Liver (tissue), 8 donors: ENCODE measurements at regions not wholly inside any gene's neighbourhood (a gene's known extent, or its start where the extent isn't known, plus 50 kb on each side); places are given as distances from the start of the nearest gene placed in this dataset.

Experiments
- DNase-seq: peaks from one replicate; pipeline ENCODE4 v3.0.0-alpha.2; 2017; ENCODE audit warnings: low spot score
- H3K27ac ChIP-seq, 2 donors: one replicate each; pipeline ENCODE4 v1.7.0; 2013; ENCODE audit warnings: inconsistent platforms in 2 of 2, low read length in 2 of 2, control low read depth in 1 of 2, low read depth in 1 of 2, mild to moderate bottlenecking in 1 of 2
- H3K27me3 ChIP-seq, 4 donors: one replicate each; pipeline versions ENCODE4 v1.6.1 to v1.7.0; 2013; ENCODE audit warnings: low read length in 3 of 4, inconsistent platforms in 1 of 4, mild to moderate bottlenecking in 1 of 4, moderate library complexity in 1 of 4; ENCODE audit not compliant: control insufficient read depth in 4 of 4, insufficient read depth in 4 of 4
- H3K36me3 ChIP-seq, 4 donors: one replicate each; pipeline versions ENCODE4 v1.6.1 to v1.7.0; 2013; ENCODE audit warnings: low read length in 3 of 4, mild to moderate bottlenecking in 3 of 4, low read depth in 1 of 4, moderate library complexity in 1 of 4; ENCODE audit not compliant: control insufficient read depth in 4 of 4, insufficient read depth in 3 of 4
- H3K4me1 ChIP-seq, 4 donors: one replicate each; pipeline versions ENCODE4 v1.6.1 to v1.7.0; 2013; ENCODE audit warnings: low read length in 3 of 4, mild to moderate bottlenecking in 3 of 4, moderate library complexity in 1 of 4; ENCODE audit not compliant: control insufficient read depth in 4 of 4, insufficient read depth in 4 of 4
- H3K4me3 ChIP-seq, 3 donors: one replicate each; pipeline versions ENCODE4 v1.6.1 to v1.7.0; 2013; ENCODE audit warnings: low read length in 3 of 3, control low read depth in 1 of 3, low read depth in 1 of 3, mild to moderate bottlenecking in 1 of 3
- H3K9ac ChIP-seq, 2 donors: one replicate each; pipeline ENCODE4 v1.7.0; 2013; ENCODE audit warnings: low read length in 2 of 2, mild to moderate bottlenecking in 2 of 2, moderate library complexity in 2 of 2, control low read depth in 1 of 2, low read depth in 1 of 2
- H3K9me3 ChIP-seq, 4 donors: one replicate each; pipeline versions ENCODE4 v1.6.1 to v1.7.0; 2013; ENCODE audit warnings: low read length in 3 of 4; ENCODE audit not compliant: control insufficient read depth in 4 of 4
- ATF3 ChIP-seq: IDR thresholded peaks from 2 replicates; pipeline ENCODE4 v1.6.1; 2016; ENCODE audit warnings: antibody characterized with exemption
- CTCF ChIP-seq: fragments of 150-350 bp; IDR thresholded peaks from 2 replicates; pipeline ENCODE4 v1.5.1; 2017; ENCODE audit warnings: improper control_type of control experiment, low read depth, low read length; ENCODE audit not compliant: missing input control
- EGR1 ChIP-seq, 2 donors: IDR thresholded peaks; 2 replicates each; pipeline ENCODE4 v1.6.1; 2016 to 2018; ENCODE audit warnings: antibody characterized with exemption in 2 of 2, low read depth in 2 of 2
- FOXA1 ChIP-seq: IDR thresholded peaks from 2 replicates; pipeline ENCODE4 v1.6.1; 2016; ENCODE audit warnings: antibody characterized with exemption
- FOXA2 ChIP-seq: IDR thresholded peaks from 2 replicates; pipeline ENCODE4 v1.6.1; 2016; ENCODE audit warnings: antibody characterized with exemption
- GABPA ChIP-seq, 2 donors: IDR thresholded peaks in 1 of 2; conservative IDR thresholded peaks in 1 of 2; 2 replicates each; pipeline ENCODE4 v1.6.1; 2016; ENCODE audit warnings: antibody characterized with exemption in 2 of 2, mild to moderate bottlenecking in 1 of 2, moderate library complexity in 1 of 2
- HNF4A ChIP-seq, 2 donors: conservative IDR thresholded peaks; 2 replicates each; pipeline ENCODE4 v1.6.1; 2016; ENCODE audit warnings: antibody characterized with exemption in 2 of 2, mild to moderate bottlenecking in 2 of 2
- HNF4G ChIP-seq: IDR thresholded peaks from 2 replicates; pipeline ENCODE4 v1.6.1; 2016; ENCODE audit warnings: antibody characterized with exemption
- JUND ChIP-seq, 2 donors: IDR thresholded peaks; 2 replicates each; pipeline ENCODE4 v1.6.1; 2016; ENCODE audit warnings: antibody characterized with exemption in 2 of 2
- MAX ChIP-seq: IDR thresholded peaks from 2 replicates; pipeline ENCODE4 v1.6.1; 2016; ENCODE audit warnings: antibody characterized with exemption
- NR2F2 ChIP-seq: IDR thresholded peaks from 2 replicates; pipeline ENCODE4 v1.6.1; 2016; ENCODE audit warnings: antibody characterized with exemption
- RAD21 ChIP-seq, 2 donors: IDR thresholded peaks; 2 replicates each; pipeline ENCODE4 v1.6.1; 2016; ENCODE audit warnings: antibody characterized with exemption in 2 of 2, mild to moderate bottlenecking in 2 of 2
- REST ChIP-seq: IDR thresholded peaks from 2 replicates; pipeline ENCODE4 v1.6.1; 2016; ENCODE audit warnings: antibody characterized with exemption, mild to moderate bottlenecking
- RXRA ChIP-seq, 2 donors: IDR thresholded peaks; 2 replicates each; pipeline ENCODE4 v1.6.1; 2017 to 2018; ENCODE audit warnings: antibody characterized with exemption in 2 of 2, mild to moderate bottlenecking in 1 of 2
- SP1 ChIP-seq: IDR thresholded peaks from 2 replicates; pipeline ENCODE4 v1.6.1; 2018; ENCODE audit warnings: antibody characterized with exemption, mild to moderate bottlenecking
- TAF1 ChIP-seq: conservative IDR thresholded peaks from 2 replicates; pipeline ENCODE4 v1.6.1; 2016; ENCODE audit warnings: antibody characterized with exemption, mild to moderate bottlenecking
- YY1 ChIP-seq: IDR thresholded peaks from 2 replicates; pipeline ENCODE4 v1.6.1; 2016; ENCODE audit warnings: antibody characterized with exemption, mild to moderate bottlenecking
- ZBTB33 ChIP-seq: IDR thresholded peaks from 2 replicates; pipeline ENCODE4 v1.6.1; 2016; ENCODE audit warnings: antibody characterized with exemption
- WGBS: extraction: QIAGEN DNeasy Blood & Tissue Kit; methylation state at CpG from one replicate; pipeline ENCODE4 v1.1.7; 2013; 5-methylcytosine and 5-hydroxymethylcytosine counted together
- donor health status: healthy.
- donor health status: healthy.
- donor health status: healthy.
- donor health status: healthy.
- donor health status: healthy.

- WGBS: 58% methylated on average over 7 of the region's 7 CpGs
- Histone ChIP-seq H3K27me3 (peaks cover 0 to 8% (median 0%) of the 10 kb centered on the region in 4 donors), H3K27ac (no peak overlapping the region), H3K4me3 (no peak overlapping the region), H3K36me3 (no peaks in the 10 kb centered on the region), H3K4me1 (no peaks in the 10 kb centered on the region), H3K9ac (no peak overlapping the region), H3K9me3 (no peaks in the 10 kb centered on the region)
- no peak for DNase-seq
- TF ChIP-seq EGR1 (IDR thresholded peaks at IDR 0.05; ENCODE audit: low read depth in 2 of 2): no peak
- TF ChIP-seq CTCF: no peak
- TF ChIP-seq GABPA (IDR thresholded peaks at IDR 0.05 in 1 of 2, conservative IDR thresholded peaks at IDR 0.05 in 1 of 2): no peak
- no peak for TF ChIP-seq HNF4A (conservative IDR thresholded peaks at IDR 0.05)
- TF ChIP-seq YY1: no peak
- no peak for TF ChIP-seq FOXA1
- no peak for TF ChIP-seq FOXA2
- TF ChIP-seq SP1: no peak
- TF ChIP-seq NR2F2: no peak
- TF ChIP-seq ATF3: no peak
- TF ChIP-seq ZBTB33: no peak
- TF ChIP-seq MAX: no peak
- no peak for TF ChIP-seq RAD21 (IDR thresholded peaks at IDR 0.05)
- TF ChIP-seq TAF1: no peak
- no peak for TF ChIP-seq JUND (IDR thresholded peaks at IDR 0.05)
- TF ChIP-seq HNF4G: no peak
- TF ChIP-seq REST: no peak
These were observed 97.5 kb downstream of the IRX2 start for GRCh38 chr5:2653991-2654390.

- Histone ChIP-seq H3K27ac (no peak overlapping the region), H3K9me3 (no peaks in the 10 kb centered on the region), H3K27me3 (peaks cover 0 to 6% (median 0%) of the 10 kb centered on the region in 4 donors), H3K9ac (no peak overlapping the region), H3K4me1 (no peaks in the 10 kb centered on the region), H3K4me3 (no peak overlapping the region), H3K36me3 (no peaks in the 10 kb centered on the region)
- DNase-seq: no peak
- TF ChIP-seq HNF4A (conservative IDR thresholded peaks at IDR 0.05): no peak
- no peak for TF ChIP-seq HNF4G
- TF ChIP-seq RAD21 (IDR thresholded peaks at IDR 0.05): no peak
- no peak for TF ChIP-seq RXRA (IDR thresholded peaks at IDR 0.05)
- no peak for TF ChIP-seq GABPA (IDR thresholded peaks at IDR 0.05 in 1 of 2, conservative IDR thresholded peaks at IDR 0.05 in 1 of 2)
- 52% methylated on average over 4 of the region's 4 CpGs for WGBS
These were observed 100.4 kb downstream of the IRX2 start for GRCh38 chr5:2651116-2651515.
